SK-N-SH treated with all-trans-retinoic acid at 6 μM for 48 hours (cell line): ENCODE measurements at regions not wholly inside any gene's neighbourhood (a gene's known extent, or its start where the extent isn't known, plus 50 kb on each side); places are given as distances from the start of the nearest gene placed in this dataset.

ENCODE experiments used
- OSR1 ChIP-seq: fragments of 250-450 bp; sonication (Bioruptor Pico); IDR thresholded peaks from 2 replicates; pipeline ENCODE4 v1.8.0; 2022; ENCODE audit warnings: moderate library complexity, mild to moderate bottlenecking, inconsistent platforms
- PATZ1 ChIP-seq: fragments of 250-450 bp; sonication (Bioruptor Pico); IDR thresholded peaks from 2 replicates; pipeline ENCODE4 v1.8.0; 2020; ENCODE audit warnings: mild to moderate bottlenecking, moderate library complexity, borderline replicate concordance
- PPARA ChIP-seq: fragments of 250-450 bp; sonication (Bioruptor Pico); IDR thresholded peaks from 2 replicates; pipeline ENCODE4 v1.5.0; 2020; ENCODE audit warnings: mild to moderate bottlenecking, borderline replicate concordance
- RARB ChIP-seq: fragments of 250-450 bp; sonication (Bioruptor Pico); IDR thresholded peaks from 2 replicates; pipeline ENCODE4 v1.8.0; 2021; ENCODE audit warnings: mild to moderate bottlenecking, moderate library complexity
- TOX ChIP-seq: fragments of 250-450 bp; sonication (Bioruptor Pico); IDR thresholded peaks from 2 replicates; pipeline ENCODE4 v1.8.0; 2021; ENCODE audit warnings: mild to moderate bottlenecking, moderate library complexity, borderline replicate concordance
- ZFP3 ChIP-seq: fragments of 250-450 bp; sonication (Bioruptor Pico); IDR thresholded peaks from 2 replicates; pipeline ENCODE4 v1.5.0; 2020; ENCODE audit warnings: mild to moderate bottlenecking, moderate library complexity
- ZFP30 ChIP-seq: fragments of 450-650 bp; formaldehyde crosslinking; IDR thresholded peaks from 2 replicates; pipeline ENCODE4 v1.5.0; 2022; ENCODE audit warnings: mild to moderate bottlenecking, moderate library complexity
- ZNF70 ChIP-seq: fragments of 450-650 bp; formaldehyde crosslinking; IDR thresholded peaks from 2 replicates; pipeline ENCODE4 v1.5.0; 2020; ENCODE audit warnings: mild to moderate bottlenecking, moderate library complexity

GRCh38 chr15:31262143-31262530, 64.5 kb upstream of the KLF13 start:
- TF ChIP-seq ZFP30 (CRISPR knock-in tag), result no peak
- no peak for TF ChIP-seq ZNF70
- no peak for TF ChIP-seq ZFP3 (CRISPR knock-in tag)
- TF ChIP-seq PATZ1 (CRISPR knock-in tag), result no peak
- no peak for TF ChIP-seq OSR1 (CRISPR knock-in tag)
- TF ChIP-seq TOX (CRISPR knock-in tag), result no peak
- no peak for TF ChIP-seq RARB (CRISPR knock-in tag)
- TF ChIP-seq PPARA (CRISPR knock-in tag), result no peak
